ENCODE measurements at regions not wholly inside any gene's neighbourhood (a gene's known extent, or its start where the extent isn't known, plus 50 kb on each side); places are given as distances from the start of the nearest gene placed in this dataset.
"Not testable (repeated sequence)": the region's sequence is repeated elsewhere in the genome, so short reads cannot be mapped to it uniquely, and the experiment has no call there.

DNA sequence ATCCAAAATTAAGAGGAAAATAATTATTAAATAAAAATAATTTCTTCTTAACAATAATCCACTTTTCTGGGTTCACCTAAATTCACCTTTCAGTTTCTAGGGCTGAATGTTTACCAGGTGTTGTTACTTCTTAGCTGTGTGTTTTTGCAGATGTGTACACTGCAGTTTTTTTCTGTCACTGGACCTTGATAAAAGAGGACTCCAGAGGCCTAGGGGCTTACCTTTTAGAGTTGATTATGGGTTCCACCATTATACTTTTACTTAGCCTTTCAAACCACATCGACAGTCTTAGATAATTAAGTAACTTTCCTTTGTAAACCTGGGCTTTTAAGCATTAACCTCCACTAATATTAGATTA is 766.5 kb downstream of the BCKDHB start:
- DNase-seq (ENCODE audit: low spot score), result no peak
- TF ChIP-seq, protein P1, sequence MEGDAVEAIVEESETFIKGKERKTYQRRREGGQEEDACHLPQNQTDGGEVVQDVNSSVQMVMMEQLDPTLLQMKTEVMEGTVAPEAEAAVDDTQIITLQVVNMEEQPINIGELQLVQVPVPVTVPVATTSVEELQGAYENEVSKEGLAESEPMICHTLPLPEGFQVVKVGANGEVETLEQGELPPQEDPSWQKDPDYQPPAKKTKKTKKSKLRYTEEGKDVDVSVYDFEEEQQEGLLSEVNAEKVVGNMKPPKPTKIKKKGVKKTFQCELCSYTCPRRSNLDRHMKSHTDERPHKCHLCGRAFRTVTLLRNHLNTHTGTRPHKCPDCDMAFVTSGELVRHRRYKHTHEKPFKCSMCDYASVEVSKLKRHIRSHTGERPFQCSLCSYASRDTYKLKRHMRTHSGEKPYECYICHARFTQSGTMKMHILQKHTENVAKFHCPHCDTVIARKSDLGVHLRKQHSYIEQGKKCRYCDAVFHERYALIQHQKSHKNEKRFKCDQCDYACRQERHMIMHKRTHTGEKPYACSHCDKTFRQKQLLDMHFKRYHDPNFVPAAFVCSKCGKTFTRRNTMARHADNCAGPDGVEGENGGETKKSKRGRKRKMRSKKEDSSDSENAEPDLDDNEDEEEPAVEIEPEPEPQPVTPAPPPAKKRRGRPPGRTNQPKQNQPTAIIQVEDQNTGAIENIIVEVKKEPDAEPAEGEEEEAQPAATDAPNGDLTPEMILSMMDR (IDR thresholded peaks at IDR 0.05), result no peak
- ATAC-seq (ENCODE audit: low FRiP score), result no peak

DNA sequence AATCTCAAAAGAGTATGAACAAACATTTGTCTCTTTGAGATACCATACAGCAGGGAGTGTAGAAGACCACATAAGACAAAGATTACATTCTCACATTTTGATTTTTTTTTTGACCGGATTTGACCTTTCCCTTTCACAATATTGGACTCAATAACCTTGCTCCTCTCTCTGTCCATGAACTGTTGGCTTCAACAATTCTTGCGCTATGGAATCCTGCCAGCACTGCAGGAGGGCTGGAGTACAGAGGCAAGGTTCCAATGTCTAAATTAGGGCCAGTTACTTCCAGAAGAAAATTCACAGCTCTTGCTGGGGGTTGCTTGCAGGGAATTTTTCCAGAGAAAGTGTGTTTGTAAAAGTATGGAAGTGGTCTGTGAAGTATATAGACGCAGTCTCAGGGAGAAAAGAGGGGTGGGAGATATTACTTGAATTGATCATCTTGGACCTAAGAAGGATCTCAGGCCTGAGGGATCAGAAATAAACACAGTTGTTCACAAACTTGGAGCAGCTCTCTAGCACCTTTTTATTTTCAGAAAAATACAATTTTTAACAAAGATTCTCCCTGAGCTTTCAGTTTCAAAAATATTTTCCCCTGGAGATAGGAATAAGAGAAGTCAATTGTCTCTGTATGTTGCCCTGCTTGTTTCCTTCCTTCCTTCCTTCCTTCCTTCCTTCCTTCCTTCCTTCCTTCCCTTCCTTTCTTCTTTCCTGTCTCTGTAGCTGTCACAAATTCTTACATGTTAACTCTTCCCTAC is 765.9 kb downstream of the BCKDHB start:
- no peak for ATAC-seq (ENCODE audit: low FRiP score)
- DNase-seq (ENCODE audit: low spot score), result no peak
- TF ChIP-seq, protein P1 (IDR thresholded peaks at IDR 0.05), result no peak

DNA sequence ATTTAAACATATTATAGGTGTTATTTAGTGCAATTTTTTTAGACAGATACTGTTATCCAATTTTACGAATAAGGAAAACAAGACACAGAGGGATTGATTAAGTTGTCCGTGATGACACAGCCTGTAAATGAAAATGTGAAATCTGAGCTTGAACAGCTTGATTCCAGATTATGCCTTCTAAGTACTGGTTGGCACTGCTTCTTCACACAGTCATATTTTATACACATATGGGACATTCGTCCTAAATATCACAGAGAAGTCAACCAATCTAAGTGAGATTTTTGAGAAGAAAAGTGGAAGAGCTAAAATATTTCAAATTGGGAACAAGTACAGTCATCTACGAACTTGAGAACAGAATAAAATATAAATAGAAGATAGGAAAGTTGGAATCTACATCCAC is 756.3 kb downstream of the BCKDHB start:
- DNase-seq (ENCODE audit: low spot score), result no peak
- TF ChIP-seq, protein P1 (IDR thresholded peaks at IDR 0.05), result no peak
- ATAC-seq (ENCODE audit: low FRiP score), result no peak

DNA sequence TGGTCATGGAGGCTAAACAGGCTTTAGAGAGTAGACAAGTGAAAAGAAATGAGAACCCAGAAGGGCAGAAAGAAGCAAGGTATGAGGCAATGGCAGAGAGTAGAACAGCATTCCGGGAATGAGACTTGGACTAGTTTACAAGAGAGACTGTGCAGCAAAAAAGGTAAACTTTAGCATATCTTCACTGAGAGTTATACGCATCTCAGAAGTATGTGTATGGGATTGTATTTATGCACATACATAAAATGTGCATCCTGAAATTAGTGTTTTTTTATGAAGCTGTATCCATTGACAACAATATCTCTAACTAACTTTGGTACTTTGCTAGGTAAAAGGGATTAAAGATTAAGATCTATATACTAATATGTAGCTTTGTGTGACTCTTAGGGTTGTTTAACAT is 753.6 kb downstream of the BCKDHB start:
- DNase-seq (ENCODE audit: low spot score), result no peak
- TF ChIP-seq, protein P1 (IDR thresholded peaks at IDR 0.05), result no peak
- no peak for ATAC-seq (ENCODE audit: low FRiP score)

DNA sequence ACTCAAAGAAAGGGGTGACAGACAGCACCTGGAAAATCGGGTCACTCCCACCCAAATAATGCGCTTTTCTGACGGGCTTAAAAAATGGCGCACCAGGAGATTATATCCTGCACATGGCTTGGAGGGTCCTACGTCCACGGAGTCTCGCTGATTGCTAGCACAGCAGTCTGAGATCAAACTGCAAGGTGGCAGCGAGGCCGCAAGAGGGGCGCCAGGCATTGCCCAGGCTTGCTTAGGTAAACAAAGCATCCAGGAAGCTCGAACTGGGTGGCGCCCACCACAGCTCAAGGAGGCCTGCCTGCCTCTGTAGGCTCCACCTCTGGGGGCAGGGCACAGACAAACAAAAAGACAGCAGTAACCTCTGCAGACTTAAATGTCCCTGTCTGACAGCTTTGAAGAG is 741.5 kb downstream of the BCKDHB start:
- ATAC-seq (ENCODE audit: low FRiP score); DNase-seq (ENCODE audit: low spot score): not testable (repeated sequence)

DNA sequence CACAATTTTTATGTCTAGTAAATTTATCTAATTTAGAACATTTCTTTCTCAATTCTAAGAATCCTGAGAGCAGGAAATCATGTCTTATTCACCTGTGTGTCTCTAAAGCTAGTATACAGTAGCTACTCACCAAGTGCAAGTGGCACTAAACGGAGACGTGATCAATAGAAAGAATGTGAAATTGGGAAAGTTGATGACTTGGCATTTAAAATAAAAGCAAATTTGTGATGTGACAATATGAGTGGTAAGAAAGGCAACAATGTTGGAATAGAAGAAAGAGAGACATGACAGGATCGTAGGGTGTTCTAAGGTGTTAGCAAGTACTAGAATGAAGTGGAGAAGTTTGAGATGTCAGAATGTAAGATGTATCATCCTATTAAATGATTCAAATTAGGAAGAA is 725.9 kb downstream of the BCKDHB start:
- no peak for ATAC-seq (ENCODE audit: low FRiP score)
- TF ChIP-seq, protein P1 (IDR thresholded peaks at IDR 0.05), result no peak
- DNase-seq (ENCODE audit: low spot score), result no peak

DNA sequence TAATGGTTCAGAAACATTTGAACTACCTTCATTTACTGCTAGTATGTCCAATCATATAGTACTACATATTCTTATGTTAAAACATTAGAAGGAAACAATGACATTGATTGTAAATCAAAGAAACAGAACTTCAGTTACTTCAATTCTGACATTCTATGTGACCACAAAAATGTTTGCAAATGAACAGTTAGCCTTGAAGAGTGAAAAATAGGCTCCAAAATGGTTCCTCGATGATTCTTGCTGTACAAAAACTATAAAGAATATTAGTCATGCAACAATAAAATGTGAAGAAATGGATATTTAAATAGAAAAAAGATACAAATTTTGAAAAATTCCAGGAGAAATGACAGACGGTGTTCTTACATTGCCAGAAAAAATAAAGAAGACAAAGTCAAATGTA is 686.9 kb downstream of the BCKDHB start:
- no peak for ATAC-seq (ENCODE audit: low FRiP score)
- TF ChIP-seq, protein P1 (IDR thresholded peaks at IDR 0.05), result no peak
- DNase-seq (ENCODE audit: low spot score), result no peak
